Liver (tissue), 8 donors: ENCODE measurements at regions not wholly inside any gene's neighbourhood (a gene's known extent, or its start where the extent isn't known, plus 50 kb on each side); places are given as distances from the start of the nearest gene placed in this dataset.

Experiments used
- DNase-seq: peaks from one replicate; pipeline ENCODE4 v3.0.0-alpha.2; 2017; ENCODE audit warnings: low spot score
- H3K27ac ChIP-seq, 2 donors: one replicate each; pipeline ENCODE4 v1.7.0; 2013; ENCODE audit warnings: inconsistent platforms in 2 of 2, low read length in 2 of 2, control low read depth in 1 of 2, low read depth in 1 of 2, mild to moderate bottlenecking in 1 of 2
- H3K27me3 ChIP-seq, 4 donors: one replicate each; pipeline versions ENCODE4 v1.6.1 to v1.7.0; 2013; ENCODE audit warnings: low read length in 3 of 4, inconsistent platforms in 1 of 4, mild to moderate bottlenecking in 1 of 4, moderate library complexity in 1 of 4; ENCODE audit not compliant: control insufficient read depth in 4 of 4, insufficient read depth in 4 of 4
- H3K36me3 ChIP-seq, 4 donors: one replicate each; pipeline versions ENCODE4 v1.6.1 to v1.7.0; 2013; ENCODE audit warnings: low read length in 3 of 4, mild to moderate bottlenecking in 3 of 4, low read depth in 1 of 4, moderate library complexity in 1 of 4; ENCODE audit not compliant: control insufficient read depth in 4 of 4, insufficient read depth in 3 of 4
- H3K4me1 ChIP-seq, 4 donors: one replicate each; pipeline versions ENCODE4 v1.6.1 to v1.7.0; 2013; ENCODE audit warnings: low read length in 3 of 4, mild to moderate bottlenecking in 3 of 4, moderate library complexity in 1 of 4; ENCODE audit not compliant: control insufficient read depth in 4 of 4, insufficient read depth in 4 of 4
- H3K4me3 ChIP-seq, 3 donors: one replicate each; pipeline versions ENCODE4 v1.6.1 to v1.7.0; 2013; ENCODE audit warnings: low read length in 3 of 3, control low read depth in 1 of 3, low read depth in 1 of 3, mild to moderate bottlenecking in 1 of 3
- H3K9ac ChIP-seq, 2 donors: one replicate each; pipeline ENCODE4 v1.7.0; 2013; ENCODE audit warnings: low read length in 2 of 2, mild to moderate bottlenecking in 2 of 2, moderate library complexity in 2 of 2, control low read depth in 1 of 2, low read depth in 1 of 2
- H3K9me3 ChIP-seq, 4 donors: one replicate each; pipeline versions ENCODE4 v1.6.1 to v1.7.0; 2013; ENCODE audit warnings: low read length in 3 of 4; ENCODE audit not compliant: control insufficient read depth in 4 of 4
- EGR1 ChIP-seq, 2 donors: IDR thresholded peaks; 2 replicates each; pipeline ENCODE4 v1.6.1; 2016 to 2018; ENCODE audit warnings: antibody characterized with exemption in 2 of 2, low read depth in 2 of 2
- FOXA1 ChIP-seq: IDR thresholded peaks from 2 replicates; pipeline ENCODE4 v1.6.1; 2016; ENCODE audit warnings: antibody characterized with exemption
- FOXA2 ChIP-seq: IDR thresholded peaks from 2 replicates; pipeline ENCODE4 v1.6.1; 2016; ENCODE audit warnings: antibody characterized with exemption
- GABPA ChIP-seq, 2 donors: IDR thresholded peaks in 1 of 2; conservative IDR thresholded peaks in 1 of 2; 2 replicates each; pipeline ENCODE4 v1.6.1; 2016; ENCODE audit warnings: antibody characterized with exemption in 2 of 2, mild to moderate bottlenecking in 1 of 2, moderate library complexity in 1 of 2
- HNF4A ChIP-seq, 2 donors: conservative IDR thresholded peaks; 2 replicates each; pipeline ENCODE4 v1.6.1; 2016; ENCODE audit warnings: antibody characterized with exemption in 2 of 2, mild to moderate bottlenecking in 2 of 2
- HNF4G ChIP-seq: IDR thresholded peaks from 2 replicates; pipeline ENCODE4 v1.6.1; 2016; ENCODE audit warnings: antibody characterized with exemption
- JUND ChIP-seq, 2 donors: IDR thresholded peaks; 2 replicates each; pipeline ENCODE4 v1.6.1; 2016; ENCODE audit warnings: antibody characterized with exemption in 2 of 2
- NR2F2 ChIP-seq: IDR thresholded peaks from 2 replicates; pipeline ENCODE4 v1.6.1; 2016; ENCODE audit warnings: antibody characterized with exemption
- RAD21 ChIP-seq, 2 donors: IDR thresholded peaks; 2 replicates each; pipeline ENCODE4 v1.6.1; 2016; ENCODE audit warnings: antibody characterized with exemption in 2 of 2, mild to moderate bottlenecking in 2 of 2
- REST ChIP-seq: IDR thresholded peaks from 2 replicates; pipeline ENCODE4 v1.6.1; 2016; ENCODE audit warnings: antibody characterized with exemption, mild to moderate bottlenecking
- RXRA ChIP-seq, 2 donors: IDR thresholded peaks; 2 replicates each; pipeline ENCODE4 v1.6.1; 2017 to 2018; ENCODE audit warnings: antibody characterized with exemption in 2 of 2, mild to moderate bottlenecking in 1 of 2
- SP1 ChIP-seq: IDR thresholded peaks from 2 replicates; pipeline ENCODE4 v1.6.1; 2018; ENCODE audit warnings: antibody characterized with exemption, mild to moderate bottlenecking
- TAF1 ChIP-seq: conservative IDR thresholded peaks from 2 replicates; pipeline ENCODE4 v1.6.1; 2016; ENCODE audit warnings: antibody characterized with exemption, mild to moderate bottlenecking
- YY1 ChIP-seq: IDR thresholded peaks from 2 replicates; pipeline ENCODE4 v1.6.1; 2016; ENCODE audit warnings: antibody characterized with exemption, mild to moderate bottlenecking
- WGBS: extraction: QIAGEN DNeasy Blood & Tissue Kit; methylation state at CpG from one replicate; pipeline ENCODE4 v1.1.7; 2013; 5-methylcytosine and 5-hydroxymethylcytosine counted together
- TF ChIP-seq, protein P1 (sequence below): IDR thresholded peaks from 2 replicates; pipeline ENCODE4 v1.6.1; 2016; ENCODE audit warnings: antibody characterized with exemption
- TF ChIP-seq, protein P2 (sequence below): IDR thresholded peaks from 2 replicates; pipeline ENCODE4 v1.6.1; 2016; ENCODE audit warnings: antibody characterized with exemption
- TF ChIP-seq, protein P3 (sequence below): IDR thresholded peaks from 2 replicates; pipeline ENCODE4 v1.6.1; 2016; ENCODE audit warnings: antibody characterized with exemption
- TF ChIP-seq, protein P4 (sequence below): fragments of 150-350 bp; IDR thresholded peaks from 2 replicates; pipeline ENCODE4 v1.5.1; 2017; ENCODE audit warnings: improper control_type of control experiment, low read depth, low read length; ENCODE audit not compliant: missing input control
- donor health status: healthy.
- donor health status: healthy.
- donor health status: healthy.
- donor health status: healthy.
- donor health status: healthy.

GRCh38 chr14:97336179-97336578 lies 539.0 kb downstream of the VRK1 start (continued):
- TF ChIP-seq FOXA1, result no peak
- no peak for TF ChIP-seq JUND (IDR thresholded peaks at IDR 0.05)
- no peak for TF ChIP-seq NR2F2
- no peak for TF ChIP-seq HNF4G
- no peak for TF ChIP-seq HNF4A (conservative IDR thresholded peaks at IDR 0.05)
- no peak for TF ChIP-seq TAF1
- TF ChIP-seq RXRA (IDR thresholded peaks at IDR 0.05), result no peak
- TF ChIP-seq GABPA (IDR thresholded peaks at IDR 0.05 in 1 of 2, conservative IDR thresholded peaks at IDR 0.05 in 1 of 2), result no peak
- TF ChIP-seq YY1, result no peak
- no peak for TF ChIP-seq SP1
- TF ChIP-seq, protein P1, sequence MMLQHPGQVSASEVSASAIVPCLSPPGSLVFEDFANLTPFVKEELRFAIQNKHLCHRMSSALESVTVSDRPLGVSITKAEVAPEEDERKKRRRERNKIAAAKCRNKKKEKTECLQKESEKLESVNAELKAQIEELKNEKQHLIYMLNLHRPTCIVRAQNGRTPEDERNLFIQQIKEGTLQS, result no peak
- no peak for TF ChIP-seq FOXA2
- no peak for TF ChIP-seq RAD21 (IDR thresholded peaks at IDR 0.05)
- TF ChIP-seq EGR1 (IDR thresholded peaks at IDR 0.05; ENCODE audit: low read depth in 2 of 2), result no peak

- 72% methylated on average over 5 of the region's 5 CpGs for WGBS
- Histone ChIP-seq H3K27ac (no peak overlapping the region), H3K9me3 (no peaks in the 10 kb centered on the region)
Observed at GRCh38 chr14:97336816-97337215, 539.6 kb downstream of the VRK1 start.

More at GRCh38 chr14:97336816-97337215, 539.6 kb downstream of the VRK1 start:
- Histone ChIP-seq H3K9ac (no peak overlapping the region), H3K4me3 (no peak overlapping the region), H3K36me3 (no peaks in the 10 kb centered on the region), H3K4me1 (no peaks in the 10 kb centered on the region), H3K27me3 (peaks cover 0 to 4% (median 2%) of the 10 kb centered on the region in 4 donors)
- no peak for DNase-seq
- TF ChIP-seq, protein P2, sequence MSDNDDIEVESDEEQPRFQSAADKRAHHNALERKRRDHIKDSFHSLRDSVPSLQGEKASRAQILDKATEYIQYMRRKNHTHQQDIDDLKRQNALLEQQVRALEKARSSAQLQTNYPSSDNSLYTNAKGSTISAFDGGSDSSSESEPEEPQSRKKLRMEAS, result no peak
- no peak for TF ChIP-seq SP1
- no peak for TF ChIP-seq REST
- TF ChIP-seq, protein P1, result no peak
- TF ChIP-seq TAF1, result no peak
- no peak for TF ChIP-seq EGR1 (IDR thresholded peaks at IDR 0.05; ENCODE audit: low read depth in 2 of 2)
- TF ChIP-seq RXRA (IDR thresholded peaks at IDR 0.05), result no peak
- no peak for TF ChIP-seq NR2F2
- no peak for TF ChIP-seq HNF4G
- TF ChIP-seq YY1, result no peak
- no peak for TF ChIP-seq FOXA2
- TF ChIP-seq, protein P3, sequence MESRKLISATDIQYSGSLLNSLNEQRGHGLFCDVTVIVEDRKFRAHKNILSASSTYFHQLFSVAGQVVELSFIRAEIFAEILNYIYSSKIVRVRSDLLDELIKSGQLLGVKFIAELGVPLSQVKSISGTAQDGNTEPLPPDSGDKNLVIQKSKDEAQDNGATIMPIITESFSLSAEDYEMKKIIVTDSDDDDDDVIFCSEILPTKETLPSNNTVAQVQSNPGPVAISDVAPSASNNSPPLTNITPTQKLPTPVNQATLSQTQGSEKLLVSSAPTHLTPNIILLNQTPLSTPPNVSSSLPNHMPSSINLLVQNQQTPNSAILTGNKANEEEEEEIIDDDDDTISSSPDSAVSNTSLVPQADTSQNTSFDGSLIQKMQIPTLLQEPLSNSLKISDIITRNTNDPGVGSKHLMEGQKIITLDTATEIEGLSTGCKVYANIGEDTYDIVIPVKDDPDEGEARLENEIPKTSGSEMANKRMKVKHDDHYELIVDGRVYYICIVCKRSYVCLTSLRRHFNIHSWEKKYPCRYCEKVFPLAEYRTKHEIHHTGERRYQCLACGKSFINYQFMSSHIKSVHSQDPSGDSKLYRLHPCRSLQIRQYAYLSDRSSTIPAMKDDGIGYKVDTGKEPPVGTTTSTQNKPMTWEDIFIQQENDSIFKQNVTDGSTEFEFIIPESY, result no peak
- TF ChIP-seq JUND (IDR thresholded peaks at IDR 0.05), result no peak
- no peak for TF ChIP-seq HNF4A (conservative IDR thresholded peaks at IDR 0.05)
- TF ChIP-seq FOXA1, result no peak
- TF ChIP-seq RAD21 (IDR thresholded peaks at IDR 0.05), result no peak
- TF ChIP-seq, protein P4, sequence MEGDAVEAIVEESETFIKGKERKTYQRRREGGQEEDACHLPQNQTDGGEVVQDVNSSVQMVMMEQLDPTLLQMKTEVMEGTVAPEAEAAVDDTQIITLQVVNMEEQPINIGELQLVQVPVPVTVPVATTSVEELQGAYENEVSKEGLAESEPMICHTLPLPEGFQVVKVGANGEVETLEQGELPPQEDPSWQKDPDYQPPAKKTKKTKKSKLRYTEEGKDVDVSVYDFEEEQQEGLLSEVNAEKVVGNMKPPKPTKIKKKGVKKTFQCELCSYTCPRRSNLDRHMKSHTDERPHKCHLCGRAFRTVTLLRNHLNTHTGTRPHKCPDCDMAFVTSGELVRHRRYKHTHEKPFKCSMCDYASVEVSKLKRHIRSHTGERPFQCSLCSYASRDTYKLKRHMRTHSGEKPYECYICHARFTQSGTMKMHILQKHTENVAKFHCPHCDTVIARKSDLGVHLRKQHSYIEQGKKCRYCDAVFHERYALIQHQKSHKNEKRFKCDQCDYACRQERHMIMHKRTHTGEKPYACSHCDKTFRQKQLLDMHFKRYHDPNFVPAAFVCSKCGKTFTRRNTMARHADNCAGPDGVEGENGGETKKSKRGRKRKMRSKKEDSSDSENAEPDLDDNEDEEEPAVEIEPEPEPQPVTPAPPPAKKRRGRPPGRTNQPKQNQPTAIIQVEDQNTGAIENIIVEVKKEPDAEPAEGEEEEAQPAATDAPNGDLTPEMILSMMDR, result no peak
